ENCODE measurements at regions not wholly inside any gene's neighbourhood (a gene's known extent, or its start where the extent isn't known, plus 50 kb on each side); places are given as distances from the start of the nearest gene placed in this dataset.

- H3K4me3 ChIP-seq (ENCODE audit: low read depth, low read length): no peak overlapping the region
- H3K4me1 ChIP-seq: no peaks in the 10 kb centered on the region
- H3K27me3 ChIP-seq (ENCODE audit: control insufficient read depth, insufficient read depth, low read length): no peaks in the 10 kb centered on the region
- no peak overlapping the region for H3K27ac ChIP-seq
- no peak overlapping the region for H3K9ac ChIP-seq
- no peak for TF ChIP-seq CTCF (IDR thresholded peaks at IDR 0.05)
- H2AFZ ChIP-seq: no peak overlapping the region
- H3K36me3 ChIP-seq (ENCODE audit: control insufficient read depth, insufficient read depth, low read length): no peaks in the 10 kb centered on the region
- H3K9me3 ChIP-seq (ENCODE audit: control insufficient read depth, low read length): no peaks in the 10 kb centered on the region
- no peak overlapping the region for H3K4me2 ChIP-seq (ENCODE audit: low read length)
- no peaks in the 10 kb centered on the region for H3K79me2 ChIP-seq
These were observed 560.9 kb downstream of the MIAT start for GRCh38 chr22:27218012-27218920.

- no peak for TF ChIP-seq CTCF (IDR thresholded peaks at IDR 0.05)
- Histone ChIP-seq H3K9ac (no peak overlapping the region), H3K4me1 (no peaks in the 10 kb centered on the region), H3K36me3 (ENCODE audit: control insufficient read depth, insufficient read depth, low read length) (no peaks in the 10 kb centered on the region), H3K4me3 (ENCODE audit: low read depth, low read length) (no peak overlapping the region), H3K4me2 (ENCODE audit: low read length) (no peak overlapping the region), H3K27ac (no peak overlapping the region), H2AFZ (no peak overlapping the region), H3K9me3 (ENCODE audit: control insufficient read depth, low read length) (no peaks in the 10 kb centered on the region), H3K27me3 (ENCODE audit: control insufficient read depth, insufficient read depth, low read length) (no peaks in the 10 kb centered on the region), H3K79me2 (no peaks in the 10 kb centered on the region)
These were observed 561.6 kb downstream of the MIAT start for GRCh38 chr22:27219036-27219435.

GRCh38 chr22:27220339-27220738 is 563.0 kb downstream of the MIAT start:
- H2AFZ ChIP-seq: no peak overlapping the region
- TF ChIP-seq CTCF (IDR thresholded peaks at IDR 0.05): no peak
- no peaks in the 10 kb centered on the region for H3K27me3 ChIP-seq (ENCODE audit: control insufficient read depth, insufficient read depth, low read length)
- no peak overlapping the region for H3K9ac ChIP-seq
- H3K4me3 ChIP-seq (ENCODE audit: low read depth, low read length): no peak overlapping the region
- no peak overlapping the region for H3K4me2 ChIP-seq (ENCODE audit: low read length)
- no peak overlapping the region for H3K27ac ChIP-seq
- H3K79me2 ChIP-seq: no peaks in the 10 kb centered on the region
- H3K9me3 ChIP-seq (ENCODE audit: control insufficient read depth, low read length): no peaks in the 10 kb centered on the region
- no peaks in the 10 kb centered on the region for H3K4me1 ChIP-seq
- no peaks in the 10 kb centered on the region for H3K36me3 ChIP-seq (ENCODE audit: control insufficient read depth, insufficient read depth, low read length)

- H3K9me3 ChIP-seq (ENCODE audit: control insufficient read depth, low read length): no peaks in the 10 kb centered on the region
- no peaks in the 10 kb centered on the region for H3K36me3 ChIP-seq (ENCODE audit: control insufficient read depth, insufficient read depth, low read length)
- H3K27ac ChIP-seq: no peak overlapping the region
- H3K9ac ChIP-seq: no peak overlapping the region
- H2AFZ ChIP-seq: no peak overlapping the region
- TF ChIP-seq CTCF (IDR thresholded peaks at IDR 0.05): no peak
- no peaks in the 10 kb centered on the region for H3K4me1 ChIP-seq
- no peaks in the 10 kb centered on the region for H3K27me3 ChIP-seq (ENCODE audit: control insufficient read depth, insufficient read depth, low read length)
- no peaks in the 10 kb centered on the region for H3K79me2 ChIP-seq
- H3K4me2 ChIP-seq (ENCODE audit: low read length): no peak overlapping the region
- H3K4me3 ChIP-seq (ENCODE audit: low read depth, low read length): no peak overlapping the region
These were observed 564.8 kb downstream of the MIAT start for GRCh38 chr22:27222178-27222577.
